Right lobe of liver (tissue), 6 donors: ENCODE measurements at regions not wholly inside any gene's neighbourhood (a gene's known extent, or its start where the extent isn't known, plus 50 kb on each side); places are given as distances from the start of the nearest gene placed in this dataset.

Experiments
- ATAC-seq, 4 donors: fragments of 200-7000 bp; cut with Tn5 transposase; one replicate each; pipeline ENCODE4 v1.9.1; 2020; ENCODE audit warnings: mild to moderate bottlenecking in 4 of 4, moderate library complexity in 4 of 4
- DNase-seq, 3 donors: peaks; one replicate each; pipeline ENCODE4 v3.0.0-alpha.2; 2020
- H3K27ac ChIP-seq, 3 donors: fragments of 200-600 bp; one replicate each; pipeline ENCODE4 v1.8.0; 2022
- H3K27me3 ChIP-seq, 2 donors: fragments of 200-600 bp; one replicate each; pipeline ENCODE4 v1.8.0; 2022
- H3K36me3 ChIP-seq, 4 donors: fragments of 200-600 bp; sonication (generic) in 1 of 4; one replicate each; pipeline versions ENCODE4 v1.5.1 to v1.8.0; 2017 to 2022; ENCODE audit warnings: control low read depth in 1 of 4
- H3K4me1 ChIP-seq, 4 donors: fragments of 200-600 bp; sonication (generic) in 1 of 4; one replicate each; pipeline versions ENCODE4 v1.5.1 to v1.8.0; 2017 to 2022; ENCODE audit warnings: control low read depth in 1 of 4
- H3K4me3 ChIP-seq, 3 donors: fragments of 200-600 bp; one replicate each; pipeline ENCODE4 v1.8.0; 2022
- H3K9me3 ChIP-seq, 4 donors: fragments of 200-600 bp; sonication (generic) in 1 of 4; one replicate each; pipeline versions ENCODE4 v1.5.1 to v1.8.0; 2017 to 2022; ENCODE audit warnings: control low read depth in 1 of 4
- POLR2A ChIP-seq: fragments of 450-650 bp; IDR thresholded peaks from one replicate; pipeline ENCODE4 v1.6.1; 2017; ENCODE audit warnings: antibody characterized with exemption, mild to moderate bottlenecking
- WGBS: methylation state at CpG from one replicate; pipeline ENCODE4 v1.1.6; 2018; ENCODE audit warnings: low coverage, low lambda C conversion rate; ENCODE audit not compliant: insufficient coverage; ENCODE audit errors: missing lambda C conversion rate; 5-methylcytosine and 5-hydroxymethylcytosine counted together
- intact Hi-C, 2 donors: fragments of 100-400 bp; cut with DNase I; formaldehyde crosslinking; loops; one replicate each; pipeline versions ENCODE4 v1.11.2 to v1.14.1; 2022
- TF ChIP-seq, protein P1 (sequence below), 4 donors: fragments of 200-600 bp in 3 of 4; fragments of 450-650 bp in 1 of 4; IDR thresholded peaks; one replicate each; pipeline versions ENCODE4 v1.5.1 to v1.8.0; 2016 to 2022; ENCODE audit warnings: antibody characterized with exemption in 4 of 4, mild to moderate bottlenecking in 2 of 4
- donor health status: DM: no; HTN: yes; CAD: no.
- donor health status: DM: no; HTN: no; CAD: no.
- donor health status: DM: no; HTN: no; CAD: no.
- donor health status: DM: no; HTN: yes; CAD: no.
- donor health status: DM: no; HTN: yes; CAD: no.

- intact Hi-C loops = no loop called here
- no peaks in the 10 kb centered on the region for H3K9me3 ChIP-seq
- H3K4me3 ChIP-seq = no peak overlapping the region
- DNase-seq (no peak), ATAC-seq (no peak)
- TF ChIP-seq POLR2A = no peak
- TF ChIP-seq, protein P1, sequence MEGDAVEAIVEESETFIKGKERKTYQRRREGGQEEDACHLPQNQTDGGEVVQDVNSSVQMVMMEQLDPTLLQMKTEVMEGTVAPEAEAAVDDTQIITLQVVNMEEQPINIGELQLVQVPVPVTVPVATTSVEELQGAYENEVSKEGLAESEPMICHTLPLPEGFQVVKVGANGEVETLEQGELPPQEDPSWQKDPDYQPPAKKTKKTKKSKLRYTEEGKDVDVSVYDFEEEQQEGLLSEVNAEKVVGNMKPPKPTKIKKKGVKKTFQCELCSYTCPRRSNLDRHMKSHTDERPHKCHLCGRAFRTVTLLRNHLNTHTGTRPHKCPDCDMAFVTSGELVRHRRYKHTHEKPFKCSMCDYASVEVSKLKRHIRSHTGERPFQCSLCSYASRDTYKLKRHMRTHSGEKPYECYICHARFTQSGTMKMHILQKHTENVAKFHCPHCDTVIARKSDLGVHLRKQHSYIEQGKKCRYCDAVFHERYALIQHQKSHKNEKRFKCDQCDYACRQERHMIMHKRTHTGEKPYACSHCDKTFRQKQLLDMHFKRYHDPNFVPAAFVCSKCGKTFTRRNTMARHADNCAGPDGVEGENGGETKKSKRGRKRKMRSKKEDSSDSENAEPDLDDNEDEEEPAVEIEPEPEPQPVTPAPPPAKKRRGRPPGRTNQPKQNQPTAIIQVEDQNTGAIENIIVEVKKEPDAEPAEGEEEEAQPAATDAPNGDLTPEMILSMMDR (IDR thresholded peaks at IDR 0.05) = no peak
- WGBS = 27% methylated on average over 4 of the region's 4 CpGs
- H3K27me3 ChIP-seq = no peaks in the 10 kb centered on the region
- H3K4me1 ChIP-seq = no peaks in the 10 kb centered on the region
- H3K27ac ChIP-seq = no peak overlapping the region
- H3K36me3 ChIP-seq = no peaks in the 10 kb centered on the region
Observed at GRCh38 chr4:84167564-84167963, 331.5 kb downstream of the NKX6-1 start.

DNA sequence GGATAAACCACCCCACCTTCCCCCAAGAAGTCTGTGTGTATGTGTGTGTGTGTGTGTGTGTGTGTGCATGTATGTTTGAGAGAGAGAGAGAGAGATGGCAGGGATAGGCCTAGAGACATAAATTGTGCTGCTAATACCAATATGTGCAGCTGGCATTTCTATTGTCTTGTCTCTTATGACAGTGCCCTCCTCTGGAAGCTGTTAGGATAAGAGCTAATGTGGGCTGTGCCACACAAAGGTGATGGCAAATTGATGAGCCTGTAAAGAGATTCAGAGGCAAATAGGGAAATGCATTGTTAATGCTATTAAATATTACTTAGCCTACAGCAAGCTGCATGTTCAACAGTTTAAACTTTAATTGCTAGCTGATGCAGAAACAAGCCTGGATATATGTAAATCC lies 332.0 kb downstream of the NKX6-1 start:
- ATAC-seq (no peak), DNase-seq (no peak)
- no peak overlapping the region for H3K4me3 ChIP-seq
- intact Hi-C loops = no loop called here
- TF ChIP-seq, protein P1 (IDR thresholded peaks at IDR 0.05) = no peak
- TF ChIP-seq POLR2A = no peak
- H3K4me1 ChIP-seq = no peaks in the 10 kb centered on the region
- H3K27ac ChIP-seq = no peak overlapping the region
- H3K36me3 ChIP-seq = no peaks in the 10 kb centered on the region
- H3K9me3 ChIP-seq = no peaks in the 10 kb centered on the region
- no peaks in the 10 kb centered on the region for H3K27me3 ChIP-seq

DNA sequence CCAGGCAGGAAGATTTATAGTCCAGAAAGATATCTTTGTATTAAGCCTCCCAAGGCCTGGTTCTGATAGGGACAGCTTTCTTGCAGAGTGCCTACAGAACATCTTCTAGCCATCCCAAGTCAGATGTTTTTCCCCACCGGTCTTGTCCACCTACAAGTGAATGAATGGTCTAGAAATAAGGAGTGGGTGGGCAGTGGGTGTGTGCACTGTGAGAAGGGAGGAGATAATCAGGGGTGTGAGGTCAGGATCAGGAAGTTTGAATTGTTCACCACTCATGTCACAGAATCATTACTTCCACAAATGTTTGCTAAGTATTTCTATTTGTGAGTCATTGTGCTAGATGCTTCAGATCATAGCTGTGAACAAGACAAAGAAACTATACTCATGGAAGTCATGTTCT lies 332.6 kb downstream of the NKX6-1 start:
- intact Hi-C loops = no loop called here
- TF ChIP-seq, protein P1 (IDR thresholded peaks at IDR 0.05) = no peak
- TF ChIP-seq POLR2A = no peak
- DNase-seq = no peak

DNA sequence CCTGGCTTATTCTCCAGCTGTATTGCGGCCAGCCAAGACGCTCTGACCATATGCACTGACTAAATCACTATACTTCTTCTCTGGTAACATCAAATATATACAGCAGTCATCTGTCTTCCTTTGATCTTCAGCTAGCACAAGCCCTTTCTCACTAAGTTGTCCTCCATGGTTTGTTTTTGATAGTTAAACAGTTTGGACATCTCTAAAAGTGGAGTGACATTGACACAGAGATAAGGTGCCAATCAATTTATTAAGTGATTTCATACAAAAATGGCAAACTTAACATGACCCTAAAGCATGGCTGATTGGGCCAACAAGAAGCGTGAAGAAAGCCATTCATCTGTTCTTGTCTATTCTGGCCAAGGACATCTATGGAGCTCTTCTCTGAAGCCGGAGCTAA lies 334.9 kb downstream of the NKX6-1 start:
- no peaks in the 10 kb centered on the region for H3K27me3 ChIP-seq
- no peak for ATAC-seq
- DNase-seq = no peak
- no peak overlapping the region for H3K27ac ChIP-seq
- no peaks in the 10 kb centered on the region for H3K36me3 ChIP-seq
- TF ChIP-seq POLR2A = no peak
- TF ChIP-seq, protein P1 (IDR thresholded peaks at IDR 0.05) = no peak
- WGBS = 54% methylated on average over 4 of the region's 4 CpGs
- intact Hi-C loops = no loop called here
- no peak overlapping the region for H3K4me3 ChIP-seq
- no peaks in the 10 kb centered on the region for H3K9me3 ChIP-seq
- no peaks in the 10 kb centered on the region for H3K4me1 ChIP-seq

More for the DNA sequence above, 332.6 kb downstream of the NKX6-1 start:
- no peaks in the 10 kb centered on the region for H3K27me3 ChIP-seq
- no peak overlapping the region for H3K27ac ChIP-seq
- no peaks in the 10 kb centered on the region for H3K9me3 ChIP-seq
- no peak overlapping the region for H3K4me3 ChIP-seq
- WGBS = 100% methylated on average over 1 of the region's 1 CpG
- no peaks in the 10 kb centered on the region for H3K4me1 ChIP-seq
- H3K36me3 ChIP-seq = no peaks in the 10 kb centered on the region
- ATAC-seq = no peak

DNA sequence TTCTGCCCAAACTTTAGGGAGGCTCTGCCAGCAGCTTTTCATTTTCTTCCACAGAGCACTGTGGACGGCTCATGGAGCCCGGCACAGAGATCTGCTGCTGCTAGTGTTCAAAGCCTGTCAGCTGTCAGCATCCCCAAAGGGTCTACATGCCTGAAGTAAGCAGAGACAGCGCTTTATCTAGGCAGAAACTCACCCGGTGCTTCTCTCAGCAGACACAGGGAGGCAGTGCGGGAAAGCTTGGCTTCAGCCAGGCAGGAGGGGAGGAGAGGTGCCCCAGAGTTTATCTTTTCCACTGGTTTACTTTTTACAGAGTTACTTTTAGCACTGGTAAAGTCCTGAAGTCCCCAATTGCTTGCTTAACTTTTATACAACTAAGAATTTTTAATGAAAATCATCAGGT lies 339.3 kb downstream of the NKX6-1 start:
- Histone ChIP-seq H3K4me1 (no peaks in the 10 kb centered on the region), H3K9me3 (no peaks in the 10 kb centered on the region), H3K27ac (no peak overlapping the region), H3K4me3 (no peak overlapping the region), H3K27me3 (no peaks in the 10 kb centered on the region), H3K36me3 (no peaks in the 10 kb centered on the region)
- ATAC-seq (no peak), DNase-seq (no peak)
- TF ChIP-seq POLR2A = no peak
- TF ChIP-seq, protein P1 (IDR thresholded peaks at IDR 0.05) = no peak
- intact Hi-C loops = no loop called here
- 12% methylated on average over 4 of the region's 5 CpGs for WGBS
